BJ (cell line): ENCODE measurements at regions not wholly inside any gene's neighbourhood (a gene's known extent, or its start where the extent isn't known, plus 50 kb on each side); places are given as distances from the start of the nearest gene placed in this dataset.

Experiments
- CTCF ChIA-PET: fragments of 350-600 bp; formaldehyde crosslinking; extraction: SDS; loops from one replicate; lab custom pipeline; 2021; ENCODE audit warnings: antibody characterized with exemption, inconsistent platforms; lab: Yijun Ruan, JAX
- POLR2A ChIA-PET: fragments of 300-600 bp; sonication (Branson Sonifier 250); formaldehyde crosslinking; extraction: SDS; loops from one replicate; lab custom pipeline; 2021; ENCODE audit warnings: antibody characterized with exemption; lab: Charles Lee
- DNase-seq: peaks from one replicate; pipeline ENCODE4 v3.0.0-alpha.2; 2011; ENCODE audit warnings: low read depth
- H3K27me3 ChIP-seq: 2 replicates; pipeline ENCODE4 v1.6.0; 2011; ENCODE audit warnings: low read length; ENCODE audit not compliant: control insufficient read depth, insufficient read depth
- H3K36me3 ChIP-seq: 2 replicates; pipeline ENCODE4 v1.5.1; 2011; ENCODE audit warnings: low read length; ENCODE audit not compliant: control insufficient read depth, insufficient read depth
- H3K4me3 ChIP-seq: 2 replicates; pipeline ENCODE4 v1.5.1; 2011; ENCODE audit warnings: low read depth, mild to moderate bottlenecking, control low read depth, low read length
- CTCF ChIP-seq: IDR thresholded peaks from 2 replicates; pipeline ENCODE4 v1.5.1; 2011; ENCODE audit warnings: low read depth, mild to moderate bottlenecking, control low read depth, inconsistent platforms, low read length, moderate library complexity; ENCODE audit not compliant: insufficient read depth

GRCh38 chr1:200473698-200474371 lies 64.0 kb upstream of the ZNF281 start:
- no peak for DNase-seq
- no peaks in the 10 kb centered on the region for H3K27me3 ChIP-seq

GRCh38 chr1:200471739-200472138 lies 61.9 kb upstream of the ZNF281 start:
- no peak for TF ChIP-seq CTCF
- no peak for DNase-seq
- Histone ChIP-seq H3K27me3 (no peaks in the 10 kb centered on the region), H3K36me3 (no peaks in the 10 kb centered on the region), H3K4me3 (no peak overlapping the region)
- ChIA-PET CTCF (interaction anchor here (1.6 kb wide), 1 partner anchor 9 kb away, joined by 5 read pairs; no protein-coding TSS in a partner anchor), POLR2A (no interaction called here)

More at GRCh38 chr1:200473698-200474371, 64.0 kb upstream of the ZNF281 start:
- no peak for TF ChIP-seq CTCF
- ChIA-PET CTCF (interaction anchor here (0.5 to 1.2 kb wide), 2 partner anchors 9 to 701 kb away, joined by 3 read pairs; no protein-coding TSS in a partner anchor), POLR2A (no interaction called here)
- Histone ChIP-seq H3K4me3 (no peak overlapping the region), H3K36me3 (no peaks in the 10 kb centered on the region)

- no peaks in the 10 kb centered on the region for H3K27me3 ChIP-seq
- no peak for TF ChIP-seq CTCF
- ChIA-PET POLR2A (no interaction called here), CTCF (no interaction called here)
- no peak for DNase-seq
- H3K4me3 ChIP-seq, result no peak overlapping the region
- no peaks in the 10 kb centered on the region for H3K36me3 ChIP-seq
Observed at GRCh38 chr1:200468264-200469001, 58.6 kb upstream of the ZNF281 start.

GRCh38 chr1:200464784-200465400 lies 55.1 kb upstream of the ZNF281 start:
- no peak for DNase-seq
- CTCF ChIA-PET, result interaction anchor here (1.0 to 1.8 kb wide), 4 partner anchors 10 to 24 kb away, joined by 3 to 4 read pairs (median 3); no protein-coding TSS in a partner anchor
- Histone ChIP-seq H3K36me3 (no peaks in the 10 kb centered on the region), H3K4me3 (no peak overlapping the region), H3K27me3 (no peaks in the 10 kb centered on the region)
- POLR2A ChIA-PET, result no interaction called here
- TF ChIP-seq CTCF, result no peak
